ENCODE measurements at regions not wholly inside any gene's neighbourhood (a gene's known extent, or its start where the extent isn't known, plus 50 kb on each side); places are given as distances from the start of the nearest gene placed in this dataset.

- TF ChIP-seq CTCF (conservative IDR thresholded peaks at IDR 0.05; ENCODE audit: low read depth, low read length) = no peak
- Histone ChIP-seq H3K79me2 (ENCODE audit: insufficient read depth, low read depth) (no peaks in the 10 kb centered on the region), H3K27ac (no peak overlapping the region), H3K4me3 (IDR thresholded peaks at IDR 0.05; ENCODE audit: insufficient read depth, low read depth, low read length) (no peak overlapping the region), H4K20me1 (ENCODE audit: insufficient read depth) (no peaks in the 10 kb centered on the region), H2AFZ (ENCODE audit: low read depth) (no peak overlapping the region), H3K27me3 (ENCODE audit: insufficient read depth, low read depth) (no peaks in the 10 kb centered on the region), H3K4me2 (no peak overlapping the region), H3K9ac (no peak overlapping the region), H3K4me1 (ENCODE audit: low read depth, poor library complexity, severe bottlenecking) (no peaks in the 10 kb centered on the region), H3K36me3 (ENCODE audit: insufficient read depth) (no peaks in the 10 kb centered on the region)
Measured at GRCh38 chr6:28597924-28598722, 72.4 kb downstream of the GPX5 start.

- TF ChIP-seq CTCF (conservative IDR thresholded peaks at IDR 0.05; ENCODE audit: low read depth, low read length) = no peak
- Histone ChIP-seq H3K79me2 (ENCODE audit: insufficient read depth, low read depth) (no peaks in the 10 kb centered on the region), H3K4me3 (IDR thresholded peaks at IDR 0.05; ENCODE audit: insufficient read depth, low read depth, low read length) (no peak overlapping the region), H2AFZ (ENCODE audit: low read depth) (no peak overlapping the region), H3K4me2 (no peak overlapping the region), H3K9ac (no peak overlapping the region), H3K4me1 (ENCODE audit: low read depth, poor library complexity, severe bottlenecking) (no peaks in the 10 kb centered on the region), H3K27ac (no peak overlapping the region), H3K27me3 (ENCODE audit: insufficient read depth, low read depth) (no peaks in the 10 kb centered on the region), H4K20me1 (ENCODE audit: insufficient read depth) (no peaks in the 10 kb centered on the region), H3K36me3 (ENCODE audit: insufficient read depth) (no peaks in the 10 kb centered on the region)
Measured at GRCh38 chr6:28598757-28599686, 73.3 kb downstream of the GPX5 start.

DNA sequence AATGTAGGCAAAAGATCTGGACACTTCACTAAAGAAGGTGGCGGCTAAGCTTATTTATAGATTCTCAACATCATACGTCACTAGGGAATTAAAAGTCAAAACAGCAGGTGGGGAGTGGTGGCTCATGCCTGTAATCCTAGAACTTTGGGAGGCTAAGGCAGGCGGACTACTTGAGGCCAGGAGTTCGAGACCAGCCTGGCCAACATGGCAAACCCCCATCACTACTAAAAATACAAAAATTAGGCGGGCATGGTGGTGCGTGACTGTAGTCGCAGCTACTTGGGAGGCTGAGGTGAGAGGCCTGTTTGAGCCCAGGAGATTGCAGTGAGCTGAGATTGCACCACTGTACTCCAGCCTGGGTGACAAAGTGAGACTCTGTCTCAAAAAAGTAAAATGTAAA, 74.6 kb downstream of the GPX5 start:
- Histone ChIP-seq H3K9ac (no peak overlapping the region), H4K20me1 (ENCODE audit: insufficient read depth) (no peaks in the 10 kb centered on the region), H3K27me3 (ENCODE audit: insufficient read depth, low read depth) (no peaks in the 10 kb centered on the region), H3K79me2 (ENCODE audit: insufficient read depth, low read depth) (no peaks in the 10 kb centered on the region), H3K36me3 (ENCODE audit: insufficient read depth) (no peaks in the 10 kb centered on the region), H2AFZ (ENCODE audit: low read depth) (no peak overlapping the region), H3K4me2 (no peak overlapping the region), H3K4me3 (IDR thresholded peaks at IDR 0.05; ENCODE audit: insufficient read depth, low read depth, low read length) (no peak overlapping the region), H3K4me1 (ENCODE audit: low read depth, poor library complexity, severe bottlenecking) (no peaks in the 10 kb centered on the region), H3K27ac (no peak overlapping the region)
- TF ChIP-seq CTCF (conservative IDR thresholded peaks at IDR 0.05; ENCODE audit: low read depth, low read length) = no peak

DNA sequence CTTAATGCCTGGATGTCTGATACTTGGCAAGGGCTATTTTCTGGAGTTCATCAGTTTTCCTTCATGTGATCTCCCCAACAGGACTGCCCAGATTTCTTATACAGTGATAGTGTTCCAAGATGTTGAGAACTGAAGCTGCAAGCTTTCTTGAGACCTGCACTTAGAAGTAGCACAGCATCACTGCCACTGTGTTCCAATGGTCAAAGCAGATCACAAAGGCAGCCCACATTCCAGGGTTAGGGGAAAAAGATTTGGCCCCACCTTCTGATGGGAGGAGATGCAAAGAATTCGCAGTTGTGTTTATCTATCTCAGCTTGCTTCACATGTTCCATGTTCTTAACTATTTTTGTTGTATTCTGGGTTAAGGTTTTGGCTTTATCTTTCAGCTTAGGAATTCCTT, 78.2 kb downstream of the GPX5 start:
- Histone ChIP-seq H3K9ac (no peak overlapping the region), H3K4me3 (IDR thresholded peaks at IDR 0.05; ENCODE audit: insufficient read depth, low read depth, low read length) (no peak overlapping the region), H3K27me3 (ENCODE audit: insufficient read depth, low read depth) (no peaks in the 10 kb centered on the region), H3K36me3 (ENCODE audit: insufficient read depth) (no peaks in the 10 kb centered on the region), H2AFZ (ENCODE audit: low read depth) (no peak overlapping the region), H3K4me1 (ENCODE audit: low read depth, poor library complexity, severe bottlenecking) (peaks cover 4% of the 10 kb centered on the region), H3K4me2 (no peak overlapping the region), H3K27ac (no peak overlapping the region), H3K79me2 (ENCODE audit: insufficient read depth, low read depth) (no peaks in the 10 kb centered on the region), H4K20me1 (ENCODE audit: insufficient read depth) (no peaks in the 10 kb centered on the region)
- no peak for TF ChIP-seq CTCF (conservative IDR thresholded peaks at IDR 0.05; ENCODE audit: low read depth, low read length)

Measured in KMS-11 (cell line).